Lower leg skin (tissue), 4 donors: ENCODE measurements at regions not wholly inside any gene's neighbourhood (a gene's known extent, or its start where the extent isn't known, plus 50 kb on each side); places are given as distances from the start of the nearest gene placed in this dataset.
A peak's percentile ranks its signal among the peaks of the same experiment; 100 is the strongest.

Experiments used
- DNase-seq, 2 donors: peaks; one replicate each; pipeline ENCODE4 v3.0.0-alpha.2; 2019; ENCODE audit warnings: low spot score in 2 of 2
- H3K4me3 ChIP-seq: fragments of 200-600 bp; sonication (generic); 2 replicates; pipeline ENCODE4 v1.5.1; 2017; ENCODE audit warnings: mild to moderate bottlenecking, low read depth; ENCODE audit not compliant: poor library complexity, severe bottlenecking
- POLR2A ChIP-seq, 2 donors: fragments of 450-650 bp; IDR thresholded peaks; one replicate each; pipeline ENCODE4 v1.6.1; 2016 to 2017; ENCODE audit warnings: antibody characterized with exemption in 2 of 2, mild to moderate bottlenecking in 1 of 2, moderate library complexity in 1 of 2
- WGBS, 2 donors: methylation state at CpG; one replicate each; pipeline ENCODE4 v1.1.5; 2018; 5-methylcytosine and 5-hydroxymethylcytosine counted together
- intact Hi-C: fragments of 100-400 bp; cut with DNase I; formaldehyde crosslinking; loops from one replicate; pipeline ENCODE4 v1.15.0; 2023; ENCODE audit warnings: low total_unique reads
- TF ChIP-seq, protein P1 (sequence below), 3 donors: fragments of 450-650 bp; IDR thresholded peaks; one replicate each; pipeline ENCODE4 v1.5.1; 2016; ENCODE audit warnings: antibody characterized with exemption in 3 of 3, mild to moderate bottlenecking in 3 of 3, moderate library complexity in 2 of 3

GRCh38 chr6:170135821-170136471, 154.9 kb downstream of the DLL1 start:
- intact Hi-C loops: no loop called here
- TF ChIP-seq POLR2A (IDR thresholded peaks at IDR 0.05): no peak
- TF ChIP-seq, protein P1, sequence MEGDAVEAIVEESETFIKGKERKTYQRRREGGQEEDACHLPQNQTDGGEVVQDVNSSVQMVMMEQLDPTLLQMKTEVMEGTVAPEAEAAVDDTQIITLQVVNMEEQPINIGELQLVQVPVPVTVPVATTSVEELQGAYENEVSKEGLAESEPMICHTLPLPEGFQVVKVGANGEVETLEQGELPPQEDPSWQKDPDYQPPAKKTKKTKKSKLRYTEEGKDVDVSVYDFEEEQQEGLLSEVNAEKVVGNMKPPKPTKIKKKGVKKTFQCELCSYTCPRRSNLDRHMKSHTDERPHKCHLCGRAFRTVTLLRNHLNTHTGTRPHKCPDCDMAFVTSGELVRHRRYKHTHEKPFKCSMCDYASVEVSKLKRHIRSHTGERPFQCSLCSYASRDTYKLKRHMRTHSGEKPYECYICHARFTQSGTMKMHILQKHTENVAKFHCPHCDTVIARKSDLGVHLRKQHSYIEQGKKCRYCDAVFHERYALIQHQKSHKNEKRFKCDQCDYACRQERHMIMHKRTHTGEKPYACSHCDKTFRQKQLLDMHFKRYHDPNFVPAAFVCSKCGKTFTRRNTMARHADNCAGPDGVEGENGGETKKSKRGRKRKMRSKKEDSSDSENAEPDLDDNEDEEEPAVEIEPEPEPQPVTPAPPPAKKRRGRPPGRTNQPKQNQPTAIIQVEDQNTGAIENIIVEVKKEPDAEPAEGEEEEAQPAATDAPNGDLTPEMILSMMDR (IDR thresholded peaks at IDR 0.05): no peak
- H3K4me3 ChIP-seq: no peak overlapping the region
- peak in 1 of 2 donors; percentile 84 for DNase-seq
- WGBS, 2 donors: 84 to 86% methylated on average over 25 to 37 of the region's 38 CpGs

DNA sequence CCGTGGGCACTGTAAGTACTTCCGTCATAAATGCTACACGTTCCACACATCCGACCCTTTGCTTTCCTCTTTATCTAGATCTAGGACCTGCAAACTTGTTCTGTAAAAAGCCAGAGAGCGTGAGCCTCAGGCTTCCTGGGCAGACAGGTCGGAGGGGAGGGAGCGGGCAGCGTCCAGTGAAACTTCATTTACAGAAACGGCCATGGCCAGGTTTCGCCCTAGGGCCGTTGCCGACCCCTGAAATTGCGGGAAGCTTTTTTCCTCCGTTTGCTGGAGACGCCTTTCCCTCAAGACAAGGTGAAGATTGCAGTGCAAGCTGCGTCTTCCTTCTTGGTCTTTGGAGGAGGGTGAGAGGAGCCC, 155.4 kb downstream of the DLL1 start:
- H3K4me3 ChIP-seq: no peak overlapping the region
- peak in 1 of 2 donors; percentile 61 for DNase-seq
- WGBS, 2 donors: 72 to 74% methylated on average over 16 of the region's 16 CpGs
- intact Hi-C loops: no loop called here
- TF ChIP-seq, protein P1 (IDR thresholded peaks at IDR 0.05): no peak
- TF ChIP-seq POLR2A (IDR thresholded peaks at IDR 0.05): no peak

- intact Hi-C loops: no loop called here
- DNase-seq: peak in 1 of 2 donors; percentile 72
- 85 to 86% methylated on average over 28 to 31 of the region's 31 CpGs for WGBS, 2 donors
- TF ChIP-seq, protein P1 (IDR thresholded peaks at IDR 0.05): no peak
- no peak for TF ChIP-seq POLR2A (IDR thresholded peaks at IDR 0.05)
- H3K4me3 ChIP-seq: no peak overlapping the region
These were observed 156.1 kb downstream of the DLL1 start for GRCh38 chr6:170134471-170135440.

GRCh38 chr6:170134031-170134470, 156.8 kb downstream of the DLL1 start:
- DNase-seq: peak in 1 of 2 donors; percentile 78
- H3K4me3 ChIP-seq: no peak overlapping the region
- no peak for TF ChIP-seq POLR2A (IDR thresholded peaks at IDR 0.05)
- TF ChIP-seq, protein P1 (IDR thresholded peaks at IDR 0.05): no peak
- intact Hi-C loops: no loop called here
- 75 to 79% methylated on average over 15 to 17 of the region's 17 CpGs for WGBS, 2 donors

DNA sequence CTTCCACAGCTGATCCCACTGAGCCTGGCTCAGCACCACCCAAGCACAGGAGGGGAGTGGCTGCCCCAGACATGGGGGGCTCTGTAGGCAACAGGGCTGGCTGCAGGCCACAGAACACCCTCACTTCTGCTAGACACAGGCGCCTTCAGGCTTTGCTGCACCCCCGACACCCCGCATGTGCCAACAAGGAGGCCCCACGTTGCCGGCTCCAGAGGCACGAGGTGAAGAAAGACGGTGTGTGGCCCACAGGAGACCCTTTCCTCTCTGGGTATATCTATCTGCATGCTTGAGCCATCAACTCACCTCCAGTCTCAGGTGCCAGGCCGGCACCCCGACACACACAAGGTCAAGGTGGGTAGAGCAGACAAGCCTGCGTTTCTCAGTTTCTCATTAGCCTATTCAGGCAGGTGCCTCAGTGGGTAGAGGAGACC, 158.3 kb downstream of the DLL1 start:
- DNase-seq: peak in 1 of 2 donors; percentile 79
- TF ChIP-seq POLR2A (IDR thresholded peaks at IDR 0.05): no peak
- TF ChIP-seq, protein P1 (IDR thresholded peaks at IDR 0.05): no peak

More for the DNA sequence above, 158.3 kb downstream of the DLL1 start:
- WGBS, 2 donors: 79 to 81% methylated on average over 6 to 7 of the region's 10 CpGs
- intact Hi-C loops: no loop called here
- no peak overlapping the region for H3K4me3 ChIP-seq
